Progenitor cell of endocrine pancreas (in vitro differentiated cells): ENCODE measurements at regions not wholly inside any gene's neighbourhood (a gene's known extent, or its start where the extent isn't known, plus 50 kb on each side); places are given as distances from the start of the nearest gene placed in this dataset.

Experiments used
- DNase-seq: peaks from one replicate; pipeline ENCODE4 v3.0.0; 2021; ENCODE audit warnings: low spot score; ENCODE audit not compliant: unreplicated experiment
- H3K27ac Mint-ChIP-seq: 2 replicates; pipeline ENCODE4 v1.8.0; 2021; ENCODE audit warnings: mild to moderate bottlenecking, moderate library complexity, mixed read lengths
- H3K27me3 Mint-ChIP-seq: 2 replicates; pipeline ENCODE4 v1.8.0; 2021; ENCODE audit warnings: mixed read lengths
- H3K36me3 Mint-ChIP-seq: 2 replicates; pipeline ENCODE4 v1.8.0; 2022; ENCODE audit warnings: mixed read lengths; ENCODE audit not compliant: insufficient read depth
- H3K4me1 Mint-ChIP-seq: 2 replicates; pipeline ENCODE4 v1.8.0; 2021; ENCODE audit warnings: low read depth, mixed read lengths
- H3K4me3 Mint-ChIP-seq: 2 replicates; pipeline ENCODE4 v1.8.0; 2021; ENCODE audit warnings: low read depth, mild to moderate bottlenecking, moderate library complexity, mixed read lengths
- H3K9me3 Mint-ChIP-seq: 2 replicates; pipeline ENCODE4 v1.8.0; 2021; ENCODE audit warnings: low read depth, mixed read lengths
- CTCF ChIP-seq: fragments of 200-600 bp; sonication (generic); IDR thresholded peaks from one replicate; pipeline ENCODE4 v1.5.0; 2021; ENCODE audit warnings: antibody characterized with exemption, mild to moderate bottlenecking; ENCODE audit not compliant: unreplicated experiment

DNA sequence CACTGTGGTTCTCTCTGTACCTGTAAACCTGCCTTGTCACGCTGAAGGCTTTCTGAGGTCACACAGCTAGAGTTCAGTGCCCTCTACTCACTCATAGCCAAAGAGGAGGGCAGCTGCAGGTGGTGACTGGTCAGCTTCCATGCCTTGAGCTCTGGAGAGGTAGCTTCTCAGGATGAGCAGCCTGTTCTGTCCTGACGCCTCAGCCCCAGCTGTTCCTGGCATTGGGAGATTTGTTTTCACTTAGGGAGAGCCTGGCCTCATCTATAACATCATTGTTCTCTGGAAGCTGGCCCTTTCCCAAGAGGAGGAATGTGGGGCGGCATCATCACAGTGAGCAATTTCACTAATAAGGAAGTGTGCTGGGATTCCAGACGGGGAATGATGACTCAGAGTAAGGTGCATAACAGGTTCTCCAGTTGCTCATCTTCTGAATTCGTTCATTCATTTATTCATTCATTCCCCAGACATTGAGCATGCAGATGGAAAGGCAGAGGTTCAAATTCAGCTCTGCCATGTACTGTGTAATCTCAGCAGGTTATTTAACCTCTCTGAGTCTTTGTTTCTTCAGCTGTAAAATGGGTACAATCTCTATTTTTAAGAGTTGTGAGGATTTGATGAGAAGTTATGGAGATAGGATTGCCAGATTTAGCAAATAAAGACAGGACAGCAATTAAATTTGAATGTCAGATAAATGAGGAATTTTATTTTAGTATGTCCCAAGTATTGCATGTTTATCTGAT, 255.8 kb upstream of the CRY1 start:
- H3K9me3 Mint-ChIP-seq: peaks cover 2% of the 10 kb centered on the region
- no peak for DNase-seq

GRCh38 chr12:107349839-107350238, 256.5 kb upstream of the CRY1 start:
- H3K4me3 Mint-ChIP-seq: no peak overlapping the region

More for the DNA sequence above, 255.8 kb upstream of the CRY1 start:
- no peaks in the 10 kb centered on the region for H3K27me3 Mint-ChIP-seq
- no peaks in the 10 kb centered on the region for H3K36me3 Mint-ChIP-seq
- no peak overlapping the region for H3K4me3 Mint-ChIP-seq
- no peaks in the 10 kb centered on the region for H3K4me1 Mint-ChIP-seq
- no peak for TF ChIP-seq CTCF
- peak overlapping the region; percentile 21 for H3K27ac Mint-ChIP-seq

GRCh38 chr12:107351109-107351508, 257.8 kb upstream of the CRY1 start:
- Mint-ChIP-seq H3K4me3 (no peak overlapping the region), H3K27ac (no peak overlapping the region), H3K4me1 (no peaks in the 10 kb centered on the region), H3K27me3 (no peaks in the 10 kb centered on the region), H3K36me3 (no peaks in the 10 kb centered on the region), H3K9me3 (peaks cover 4% of the 10 kb centered on the region)
- no peak for DNase-seq
- no peak for TF ChIP-seq CTCF

More at GRCh38 chr12:107349839-107350238, 256.5 kb upstream of the CRY1 start:
- H3K4me1 Mint-ChIP-seq: no peaks in the 10 kb centered on the region
- H3K27ac Mint-ChIP-seq: no peak overlapping the region
- DNase-seq: no peak
- no peaks in the 10 kb centered on the region for H3K27me3 Mint-ChIP-seq
- H3K36me3 Mint-ChIP-seq: no peaks in the 10 kb centered on the region
- H3K9me3 Mint-ChIP-seq: peaks cover 4% of the 10 kb centered on the region
- no peak for TF ChIP-seq CTCF

DNA sequence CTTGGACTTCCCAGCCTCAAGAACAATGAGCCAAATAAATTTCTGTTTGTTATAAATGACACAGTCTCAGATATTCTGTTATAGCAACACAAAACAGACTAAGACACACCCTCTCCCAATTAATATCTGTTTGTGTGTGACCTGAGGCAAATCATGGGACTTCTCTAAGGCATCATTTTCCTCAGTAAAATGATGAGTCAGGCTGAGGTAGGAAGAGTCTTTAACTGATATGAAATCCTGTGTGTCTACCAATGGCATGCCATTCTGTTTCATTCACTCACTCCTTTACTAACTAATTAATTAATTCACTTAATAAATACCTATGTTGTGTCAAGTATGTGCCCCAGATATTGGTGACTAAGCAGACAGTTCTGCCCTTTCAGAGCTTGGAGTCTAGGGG, 258.4 kb upstream of the CRY1 start:
- H3K4me1 Mint-ChIP-seq: no peaks in the 10 kb centered on the region
- no peak overlapping the region for H3K4me3 Mint-ChIP-seq
- peaks cover 3% of the 10 kb centered on the region for H3K27me3 Mint-ChIP-seq
- no peak for DNase-seq
- no peak for TF ChIP-seq CTCF
- H3K36me3 Mint-ChIP-seq: no peaks in the 10 kb centered on the region
- H3K9me3 Mint-ChIP-seq: peaks cover 4% of the 10 kb centered on the region
- H3K27ac Mint-ChIP-seq: no peak overlapping the region

GRCh38 chr12:107352347-107353081, 259.2 kb upstream of the CRY1 start:
- DNase-seq: no peak
- no peak for TF ChIP-seq CTCF
- H3K4me1 Mint-ChIP-seq: no peaks in the 10 kb centered on the region
- no peak overlapping the region for H3K27ac Mint-ChIP-seq
- peaks cover 4% of the 10 kb centered on the region for H3K27me3 Mint-ChIP-seq
- H3K4me3 Mint-ChIP-seq: no peak overlapping the region
- H3K9me3 Mint-ChIP-seq: peaks cover 4% of the 10 kb centered on the region
- no peaks in the 10 kb centered on the region for H3K36me3 Mint-ChIP-seq
